ENCODE measurements at regions not wholly inside any gene's neighbourhood (a gene's known extent, or its start where the extent isn't known, plus 50 kb on each side); places are given as distances from the start of the nearest gene placed in this dataset.

DNA sequence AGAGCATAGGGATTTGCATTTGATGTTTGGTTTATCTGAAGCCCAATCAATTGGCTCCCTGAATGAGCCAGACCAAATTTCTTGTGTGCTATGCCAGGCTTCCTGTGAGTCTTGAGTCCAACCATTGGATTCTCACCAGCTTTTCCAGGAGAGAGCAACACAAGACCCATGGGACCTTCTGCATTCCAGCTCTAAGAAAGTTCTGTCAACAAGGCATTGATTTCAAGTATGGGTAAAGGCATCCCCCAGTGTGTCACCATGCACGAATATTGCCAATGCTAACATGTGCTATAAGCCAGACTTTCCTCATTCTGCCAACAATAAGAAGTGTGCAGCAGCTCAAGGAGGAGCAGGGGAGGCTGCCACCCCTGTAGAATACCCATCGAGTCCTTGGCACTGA lies 266.6 kb downstream of the ETAA1 start (continued):
- TF ChIP-seq ZFP36 (IDR thresholded peaks at IDR 0.05; ENCODE audit: borderline replicate concordance, partially characterized antibody) (no peak), CBX8 (IDR thresholded peaks at IDR 0.05) (no peak)

GRCh38 chr2:67666386-67667053 lies 269.4 kb downstream of the ETAA1 start:
- Histone ChIP-seq H3K4me3 (no peak overlapping the region), H3K4me1 (no peaks in the 10 kb centered on the region), H3K27ac (no peak overlapping the region), H3K4me2 (no peak overlapping the region), H3K9me3 (no peaks in the 10 kb centered on the region)
- WGBS (ENCODE audit: missing lambda C conversion rate), result 23% methylated on average over 5 of the region's 5 CpGs
- TF ChIP-seq ZC3H11A (IDR thresholded peaks at IDR 0.05), result no peak
- no peak for TF ChIP-seq NR3C1 (IDR thresholded peaks at IDR 0.05)
- no peak for TF ChIP-seq RAD21 (conservative IDR thresholded peaks at IDR 0.05 in 1 of 2, IDR thresholded peaks at IDR 0.05 in 1 of 2)
- TF ChIP-seq, protein P1, sequence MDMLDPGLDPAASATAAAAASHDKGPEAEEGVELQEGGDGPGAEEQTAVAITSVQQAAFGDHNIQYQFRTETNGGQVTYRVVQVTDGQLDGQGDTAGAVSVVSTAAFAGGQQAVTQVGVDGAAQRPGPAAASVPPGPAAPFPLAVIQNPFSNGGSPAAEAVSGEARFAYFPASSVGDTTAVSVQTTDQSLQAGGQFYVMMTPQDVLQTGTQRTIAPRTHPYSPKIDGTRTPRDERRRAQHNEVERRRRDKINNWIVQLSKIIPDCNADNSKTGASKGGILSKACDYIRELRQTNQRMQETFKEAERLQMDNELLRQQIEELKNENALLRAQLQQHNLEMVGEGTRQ (IDR thresholded peaks at IDR 0.05), result no peak
- TF ChIP-seq BCL3 (IDR thresholded peaks at IDR 0.05), result no peak
- no peak for TF ChIP-seq PHF8 (IDR thresholded peaks at IDR 0.05; ENCODE audit: borderline replicate concordance, low read depth)
- TF ChIP-seq RARB (CRISPR knock-in tag; IDR thresholded peaks at IDR 0.05), result no peak
- TF ChIP-seq TFCP2L1 (CRISPR knock-in tag; IDR thresholded peaks at IDR 0.05), result no peak
- no peak for TF ChIP-seq EP300 (IDR thresholded peaks at IDR 0.05)
- no peak for TF ChIP-seq CHD2 (IDR thresholded peaks at IDR 0.05; ENCODE audit: low read length, partially characterized antibody)
- ChIA-PET CTCF (interaction anchor here (0.6 to 1.8 kb wide), 6 partner anchors 9 to 204 kb away, joined by 3 to 7 read pairs (median 4); no protein-coding TSS in a partner anchor), POLR2A (no interaction called here)
- no peak for FAIRE-seq
- ATAC-seq, result no peak
- no peak for DNase-seq (ENCODE audit: low read depth in 1 of 2, low spot score in 1 of 2)

DNA sequence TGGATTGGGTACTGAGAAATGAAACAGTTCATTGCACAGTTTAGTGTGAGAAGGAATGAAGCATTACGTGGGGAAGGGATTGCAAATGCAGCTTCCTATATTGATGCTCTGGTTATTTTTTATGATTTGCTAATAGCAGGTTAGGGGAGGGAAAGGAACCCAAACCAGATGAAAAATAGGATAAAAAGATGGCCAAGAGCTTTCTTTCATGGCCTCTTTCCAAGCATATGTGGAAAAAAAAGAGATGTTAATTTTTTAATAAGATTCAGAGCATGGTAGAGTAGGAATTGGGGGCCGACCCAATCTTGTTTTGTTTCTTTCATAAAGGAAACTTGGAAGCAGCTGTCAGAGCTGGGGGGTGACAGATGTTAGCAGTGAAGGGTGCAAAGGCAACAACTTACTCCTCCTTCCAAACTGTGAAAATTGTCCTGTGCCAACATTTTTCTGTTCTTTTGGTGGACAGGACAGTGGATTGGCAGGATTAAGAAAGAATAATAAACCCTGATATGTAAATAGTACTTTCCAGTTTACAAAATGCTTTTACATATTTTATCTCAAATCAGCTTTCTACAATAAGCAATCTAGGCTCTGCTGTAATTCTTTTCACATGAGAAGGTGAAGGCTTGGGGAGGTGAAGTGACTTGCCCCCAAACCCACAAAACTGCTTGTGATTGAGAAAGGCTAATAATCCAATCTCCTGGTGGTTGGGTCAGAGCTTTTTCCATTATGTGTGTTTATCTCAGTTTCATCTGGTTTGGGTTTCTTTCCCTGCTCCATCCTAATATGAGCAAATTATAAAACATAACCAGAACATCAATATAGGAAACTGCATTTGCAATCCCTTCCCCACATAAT lies 270.1 kb downstream of the ETAA1 start:
- H3K4me1 ChIP-seq, result no peaks in the 10 kb centered on the region
- FAIRE-seq, result no peak

More for the DNA sequence above, 270.1 kb downstream of the ETAA1 start:
- ATAC-seq (no peak), DNase-seq (ENCODE audit: low read depth in 1 of 2, low spot score in 1 of 2) (no peak)
- CTCF ChIA-PET, result interaction anchor here (1.0 to 1.8 kb wide), 4 partner anchors 8 to 17 kb away, joined by 3 to 7 read pairs (median 4); no protein-coding TSS in a partner anchor
- 23% methylated on average over 2 of the region's 2 CpGs for WGBS (ENCODE audit: missing lambda C conversion rate)
- H3K4me3 ChIP-seq, result no peak overlapping the region
- no peaks in the 10 kb centered on the region for H3K9me3 ChIP-seq
- H3K27ac ChIP-seq, result no peak overlapping the region
- H3K4me2 ChIP-seq, result no peak overlapping the region
- POLR2A ChIA-PET, result no interaction called here
- TF ChIP-seq ESRRA (IDR thresholded peaks at IDR 0.05; ENCODE audit: borderline replicate concordance, low read length), result no peak
- TF ChIP-seq NR3C1 (IDR thresholded peaks at IDR 0.05), result no peak
- TF ChIP-seq, protein P1 (IDR thresholded peaks at IDR 0.05), result no peak
- TF ChIP-seq EHF (CRISPR knock-in tag; IDR thresholded peaks at IDR 0.05), result no peak
- no peak for TF ChIP-seq E2F6 (IDR thresholded peaks at IDR 0.05; ENCODE audit: borderline replicate concordance, low read depth)
